ENCODE measurements at regions not wholly inside any gene's neighbourhood (a gene's known extent, or its start where the extent isn't known, plus 50 kb on each side); places are given as distances from the start of the nearest gene placed in this dataset.

GRCh38 chr14:98770151-98770550, 501.8 kb downstream of the BCL11B start:
- no peaks in the 10 kb centered on the region for H3K36me3 Mint-ChIP-seq (ENCODE audit: unreplicated experiment)
- DNase-seq = no peak
- no peaks in the 10 kb centered on the region for H3K27me3 Mint-ChIP-seq (ENCODE audit: unreplicated experiment)
- no peaks in the 10 kb centered on the region for H3K4me1 Mint-ChIP-seq (ENCODE audit: low read depth, unreplicated experiment)
- no peak overlapping the region for H3K4me3 Mint-ChIP-seq (ENCODE audit: unreplicated experiment)
- H3K27ac Mint-ChIP-seq (ENCODE audit: unreplicated experiment) = no peak overlapping the region
- no peaks in the 10 kb centered on the region for H3K9me3 Mint-ChIP-seq (ENCODE audit: unreplicated experiment)
- TF ChIP-seq CTCF (IDR thresholded peaks at IDR 0.05; ENCODE audit: partially characterized antibody, unreplicated experiment) = no peak

- TF ChIP-seq CTCF (IDR thresholded peaks at IDR 0.05; ENCODE audit: partially characterized antibody, unreplicated experiment) = no peak
- H3K27ac Mint-ChIP-seq (ENCODE audit: unreplicated experiment) = no peak overlapping the region
- H3K36me3 Mint-ChIP-seq (ENCODE audit: unreplicated experiment) = no peaks in the 10 kb centered on the region
- H3K4me1 Mint-ChIP-seq (ENCODE audit: low read depth, unreplicated experiment) = no peaks in the 10 kb centered on the region
- no peaks in the 10 kb centered on the region for H3K27me3 Mint-ChIP-seq (ENCODE audit: unreplicated experiment)
- no peak overlapping the region for H3K4me3 Mint-ChIP-seq (ENCODE audit: unreplicated experiment)
- H3K9me3 Mint-ChIP-seq (ENCODE audit: unreplicated experiment) = no peaks in the 10 kb centered on the region
- DNase-seq = no peak
These were observed 498.2 kb downstream of the BCL11B start for GRCh38 chr14:98773814-98774213.

GRCh38 chr14:98775892-98776291, 496.1 kb downstream of the BCL11B start:
- Mint-ChIP-seq H3K4me1 (ENCODE audit: low read depth, unreplicated experiment) (no peaks in the 10 kb centered on the region), H3K36me3 (ENCODE audit: unreplicated experiment) (no peaks in the 10 kb centered on the region), H3K4me3 (ENCODE audit: unreplicated experiment) (no peak overlapping the region), H3K27me3 (ENCODE audit: unreplicated experiment) (no peaks in the 10 kb centered on the region), H3K9me3 (ENCODE audit: unreplicated experiment) (no peaks in the 10 kb centered on the region), H3K27ac (ENCODE audit: unreplicated experiment) (no peak overlapping the region)
- DNase-seq = no peak
- no peak for TF ChIP-seq CTCF (IDR thresholded peaks at IDR 0.05; ENCODE audit: partially characterized antibody, unreplicated experiment)

GRCh38 chr14:98782062-98782461, 489.9 kb downstream of the BCL11B start:
- Mint-ChIP-seq H3K4me3 (ENCODE audit: unreplicated experiment) (no peak overlapping the region), H3K4me1 (ENCODE audit: low read depth, unreplicated experiment) (no peaks in the 10 kb centered on the region), H3K36me3 (ENCODE audit: unreplicated experiment) (no peaks in the 10 kb centered on the region), H3K27me3 (ENCODE audit: unreplicated experiment) (no peaks in the 10 kb centered on the region), H3K27ac (ENCODE audit: unreplicated experiment) (no peak overlapping the region), H3K9me3 (ENCODE audit: unreplicated experiment) (no peaks in the 10 kb centered on the region)
- no peak for DNase-seq
- no peak for TF ChIP-seq CTCF (IDR thresholded peaks at IDR 0.05; ENCODE audit: partially characterized antibody, unreplicated experiment)

GRCh38 chr14:98785578-98785977, 486.4 kb downstream of the BCL11B start:
- no peak overlapping the region for H3K27ac Mint-ChIP-seq (ENCODE audit: unreplicated experiment)
- DNase-seq = no peak
- H3K36me3 Mint-ChIP-seq (ENCODE audit: unreplicated experiment) = no peaks in the 10 kb centered on the region
- peaks cover 5% of the 10 kb centered on the region for H3K9me3 Mint-ChIP-seq (ENCODE audit: unreplicated experiment)
- H3K4me3 Mint-ChIP-seq (ENCODE audit: unreplicated experiment) = no peak overlapping the region
- H3K27me3 Mint-ChIP-seq (ENCODE audit: unreplicated experiment) = no peaks in the 10 kb centered on the region
- H3K4me1 Mint-ChIP-seq (ENCODE audit: low read depth, unreplicated experiment) = no peaks in the 10 kb centered on the region
- no peak for TF ChIP-seq CTCF (IDR thresholded peaks at IDR 0.05; ENCODE audit: partially characterized antibody, unreplicated experiment)
